Spleen (tissue), 7 donors: ENCODE measurements at regions not wholly inside any gene's neighbourhood (a gene's known extent, or its start where the extent isn't known, plus 50 kb on each side); places are given as distances from the start of the nearest gene placed in this dataset.

Source experiments
- POLR2A ChIP-seq, 3 donors: fragments of 450-650 bp; IDR thresholded peaks; one replicate each; pipeline ENCODE4 v1.5.1; 2017; ENCODE audit warnings: antibody characterized with exemption in 3 of 3, mild to moderate bottlenecking in 1 of 3
- POLR2AphosphoS5 ChIP-seq, 3 donors: sonication (generic); formaldehyde crosslinking; IDR thresholded peaks; one replicate each; pipeline ENCODE4 v1.5.1; 2017; ENCODE audit warnings: antibody characterized with exemption in 3 of 3
- TF ChIP-seq, protein P1 (sequence below), 11 experiments: fragments of 200-600 bp in 7 of 11; fragments of 450-650 bp in 4 of 11; sonication (generic) in 4 of 11; IDR thresholded peaks in 8 of 11; conservative IDR thresholded peaks in 3 of 11; 1 replicate in 7 of 11; 2 replicates in 4 of 11; pipeline versions ENCODE4 v1.4.0 to v1.8.0; 2016 to 2021; ENCODE audit warnings: antibody characterized with exemption in 11 of 11, inconsistent platforms in 4 of 11, mild to moderate bottlenecking in 1 of 11
- donor health status: DM: no; HTN: no; CAD: no; lungs with moderate emphysema.
- donor health status: DM: no; HTN: no; CAD: no.
- donor health status: DM: no; HTN: no; CAD: no.

DNA sequence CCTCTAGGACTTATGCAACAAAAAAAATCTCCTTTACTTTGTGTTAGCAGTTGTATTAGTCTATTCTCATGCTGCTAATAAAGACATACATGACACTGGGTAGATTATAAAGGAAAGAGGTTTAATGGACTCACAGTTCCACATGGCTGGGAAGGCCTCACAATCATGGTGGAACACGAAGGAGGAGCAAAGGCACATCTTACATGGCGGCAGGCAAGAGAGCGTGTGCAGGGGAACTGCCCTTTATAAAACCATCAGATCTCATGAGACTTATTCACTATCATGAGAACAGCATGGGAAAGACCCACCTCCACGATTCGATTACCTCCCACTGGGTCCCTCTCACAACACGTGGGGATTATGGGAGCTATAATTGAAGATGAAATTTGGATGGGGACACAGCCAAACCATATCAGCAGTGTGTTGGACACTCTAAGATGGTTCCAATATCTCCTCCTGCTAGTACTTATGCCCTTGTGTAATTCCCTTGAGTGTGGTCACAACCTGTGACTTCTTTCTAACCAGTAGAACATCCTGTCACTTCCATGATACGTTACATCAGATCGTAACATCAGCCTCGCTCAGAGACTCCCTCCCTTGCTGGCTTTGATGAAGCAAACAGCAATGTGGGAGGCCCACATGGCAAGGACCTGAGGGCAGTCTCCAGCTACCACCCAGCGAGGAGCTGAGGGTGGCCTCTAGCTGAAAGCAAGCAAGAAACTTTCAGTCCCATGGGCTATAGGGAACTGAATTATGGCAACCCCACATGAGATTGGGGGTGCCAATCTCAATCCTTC is 113.5 kb upstream of the PITX1 start:
- TF ChIP-seq POLR2A (IDR thresholded peaks at IDR 0.05) (no peak), POLR2AphosphoS5 (IDR thresholded peaks at IDR 0.05) (no peak)
- TF ChIP-seq, protein P1, sequence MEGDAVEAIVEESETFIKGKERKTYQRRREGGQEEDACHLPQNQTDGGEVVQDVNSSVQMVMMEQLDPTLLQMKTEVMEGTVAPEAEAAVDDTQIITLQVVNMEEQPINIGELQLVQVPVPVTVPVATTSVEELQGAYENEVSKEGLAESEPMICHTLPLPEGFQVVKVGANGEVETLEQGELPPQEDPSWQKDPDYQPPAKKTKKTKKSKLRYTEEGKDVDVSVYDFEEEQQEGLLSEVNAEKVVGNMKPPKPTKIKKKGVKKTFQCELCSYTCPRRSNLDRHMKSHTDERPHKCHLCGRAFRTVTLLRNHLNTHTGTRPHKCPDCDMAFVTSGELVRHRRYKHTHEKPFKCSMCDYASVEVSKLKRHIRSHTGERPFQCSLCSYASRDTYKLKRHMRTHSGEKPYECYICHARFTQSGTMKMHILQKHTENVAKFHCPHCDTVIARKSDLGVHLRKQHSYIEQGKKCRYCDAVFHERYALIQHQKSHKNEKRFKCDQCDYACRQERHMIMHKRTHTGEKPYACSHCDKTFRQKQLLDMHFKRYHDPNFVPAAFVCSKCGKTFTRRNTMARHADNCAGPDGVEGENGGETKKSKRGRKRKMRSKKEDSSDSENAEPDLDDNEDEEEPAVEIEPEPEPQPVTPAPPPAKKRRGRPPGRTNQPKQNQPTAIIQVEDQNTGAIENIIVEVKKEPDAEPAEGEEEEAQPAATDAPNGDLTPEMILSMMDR (IDR thresholded peaks at IDR 0.05 in 8 of 11, conservative IDR thresholded peaks at IDR 0.05 in 3 of 11) = no peak
